ENCODE measurements at regions not wholly inside any gene's neighbourhood (a gene's known extent, or its start where the extent isn't known, plus 50 kb on each side); places are given as distances from the start of the nearest gene placed in this dataset.

DNA sequence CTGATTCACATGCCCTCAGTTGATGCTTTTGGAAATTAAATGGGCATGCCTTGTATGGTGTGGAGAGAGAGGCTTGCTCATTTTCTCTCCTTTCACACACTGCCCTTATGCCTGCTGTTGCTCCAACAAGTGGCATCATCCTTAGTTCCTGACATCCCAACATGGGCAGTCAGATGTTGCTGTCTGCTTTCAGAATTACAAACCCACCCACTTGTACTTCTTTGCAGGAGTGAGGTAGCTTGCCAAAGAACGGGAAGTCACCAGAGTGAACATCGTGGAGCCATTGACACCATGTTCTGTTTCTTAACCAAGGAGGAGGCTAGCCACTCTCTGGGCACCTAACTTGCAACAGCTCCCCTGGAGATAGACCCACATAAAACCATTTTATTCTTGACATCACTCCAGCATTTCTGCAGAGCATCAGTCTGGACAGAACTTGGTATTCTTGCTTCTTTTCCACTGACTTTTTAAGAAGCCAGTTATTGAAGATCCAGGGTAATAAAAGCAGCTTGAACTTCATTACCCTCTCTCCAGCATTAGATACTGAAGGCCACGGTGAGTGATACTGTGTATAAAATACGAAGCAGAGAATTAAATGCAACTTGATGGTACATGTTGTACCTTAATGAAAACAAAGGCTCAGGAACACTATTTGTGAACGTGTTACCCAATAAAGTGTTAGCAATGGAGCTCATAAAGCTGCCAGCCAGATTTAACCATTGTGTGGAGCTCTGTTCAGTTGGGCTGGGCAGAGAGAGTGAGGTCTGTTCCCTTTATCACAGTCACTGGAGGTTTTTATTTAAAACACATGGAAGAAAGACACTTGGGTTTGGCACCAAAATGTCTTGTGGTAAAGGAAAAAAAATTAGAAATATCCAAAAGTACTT, 195.8 kb upstream of the HABP2 start:
- DNase-seq (ENCODE audit: insufficient read length, low spot score) = no peak

GRCh38 chr10:113357681-113358300, 195.1 kb upstream of the HABP2 start:
- no peak for DNase-seq (ENCODE audit: insufficient read length, low spot score)
- FAIRE-seq = no peak

More for the DNA sequence above, 195.8 kb upstream of the HABP2 start:
- FAIRE-seq = no peak

DNA sequence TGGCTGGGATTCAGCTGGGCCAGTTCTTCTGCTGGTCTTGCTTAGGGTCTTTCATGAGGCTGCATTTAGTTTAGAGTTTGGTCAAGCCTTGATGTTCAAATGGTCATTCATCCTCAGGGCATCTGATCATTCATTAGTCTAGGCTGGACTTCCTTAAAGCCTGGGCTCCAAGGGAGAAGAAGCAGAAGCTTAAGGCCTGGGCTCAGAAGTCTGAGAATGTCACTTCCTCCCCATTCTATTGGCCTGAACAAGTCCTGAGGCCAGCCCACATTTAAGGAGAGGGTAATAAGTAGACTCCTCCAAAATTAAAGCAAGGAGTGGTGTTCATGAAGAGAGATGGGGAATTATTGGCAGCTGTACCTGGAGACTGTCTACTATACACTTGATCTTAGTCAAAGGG, 193.2 kb upstream of the HABP2 start:
- DNase-seq (ENCODE audit: insufficient read length, low spot score) (no peak), FAIRE-seq (no peak)

GRCh38 chr10:113360870-113361269, 192.0 kb upstream of the HABP2 start:
- FAIRE-seq = no peak
- no peak for DNase-seq (ENCODE audit: insufficient read length, low spot score)

DNA sequence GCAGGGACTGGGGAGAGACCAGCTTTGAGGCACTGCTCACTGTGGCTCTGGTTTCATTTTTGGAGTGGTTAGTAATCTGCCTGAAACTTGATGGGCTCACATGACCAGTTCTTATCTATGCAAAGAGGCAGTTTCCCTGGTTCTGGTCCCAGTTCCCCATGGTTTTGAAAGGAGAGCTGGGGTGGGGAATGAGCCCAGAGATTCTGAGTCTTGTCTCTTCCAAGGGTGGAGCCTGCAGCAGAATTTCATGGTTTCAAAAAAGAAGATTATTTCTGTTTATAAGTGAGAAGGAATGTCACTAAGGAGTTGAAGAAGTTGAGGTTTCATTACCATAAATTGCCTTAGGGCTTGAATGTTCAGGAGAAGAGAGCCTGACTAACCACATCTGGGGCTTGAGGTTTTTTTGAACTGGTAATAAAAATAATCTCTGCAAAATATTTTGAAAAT, 190.2 kb upstream of the HABP2 start:
- DNase-seq (ENCODE audit: insufficient read length, low spot score) (no peak), FAIRE-seq (no peak)

DNA sequence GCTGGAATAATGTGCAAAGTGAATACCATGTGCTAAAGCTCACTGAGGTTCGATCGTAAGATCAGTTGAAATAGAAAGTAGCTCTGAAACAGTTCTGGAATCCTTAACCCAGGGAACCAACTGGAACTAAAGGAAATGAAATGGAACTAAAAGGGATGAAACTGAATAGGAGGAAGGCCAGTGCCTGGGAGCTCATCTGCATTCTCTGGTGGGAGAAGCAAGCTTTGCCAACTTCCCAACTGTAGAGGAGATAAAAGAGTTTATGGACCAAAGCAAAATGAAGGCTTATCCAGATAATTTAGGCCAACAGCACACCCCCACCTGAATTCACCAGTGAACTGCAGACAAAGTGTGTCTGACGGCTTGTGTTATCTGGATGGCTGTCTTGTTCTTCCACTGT, 188.6 kb upstream of the HABP2 start:
- FAIRE-seq (no peak), DNase-seq (ENCODE audit: insufficient read length, low spot score) (no peak)

DNA sequence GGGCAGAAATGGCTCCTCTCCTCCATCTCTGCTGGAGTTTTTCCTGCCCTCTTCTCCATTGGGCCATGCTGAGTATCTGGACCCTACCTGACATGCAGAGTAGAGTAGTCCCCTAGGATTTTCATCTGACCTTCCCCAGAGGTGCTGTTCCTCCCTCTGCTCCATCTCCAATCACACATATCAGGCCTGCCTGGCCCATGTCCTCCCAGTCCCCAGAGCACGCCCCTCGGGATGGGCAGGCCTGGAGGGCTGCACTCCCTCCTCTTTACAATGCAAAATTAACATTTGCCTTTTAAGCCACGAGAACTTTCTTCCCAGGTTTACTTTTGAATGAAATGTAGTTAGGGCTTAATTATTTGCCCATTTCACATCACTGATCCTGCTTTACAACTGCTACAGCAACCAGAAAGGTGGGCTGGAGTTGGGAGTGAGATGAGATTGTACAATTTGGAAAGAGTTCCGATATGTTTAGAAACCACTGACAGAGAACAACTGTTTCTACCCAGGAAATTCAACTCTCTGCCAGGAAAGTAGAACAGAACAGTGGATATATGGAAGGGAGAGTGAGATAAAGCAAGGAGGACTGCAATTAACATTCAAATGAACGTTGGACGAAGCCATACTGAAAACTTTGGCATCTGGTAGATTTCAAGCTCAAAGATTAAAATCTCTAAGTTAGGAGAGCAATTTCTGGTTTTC, 184.0 kb upstream of the HABP2 start:
- no peak for DNase-seq (ENCODE audit: insufficient read length, low spot score)
- no peak for FAIRE-seq

DNA sequence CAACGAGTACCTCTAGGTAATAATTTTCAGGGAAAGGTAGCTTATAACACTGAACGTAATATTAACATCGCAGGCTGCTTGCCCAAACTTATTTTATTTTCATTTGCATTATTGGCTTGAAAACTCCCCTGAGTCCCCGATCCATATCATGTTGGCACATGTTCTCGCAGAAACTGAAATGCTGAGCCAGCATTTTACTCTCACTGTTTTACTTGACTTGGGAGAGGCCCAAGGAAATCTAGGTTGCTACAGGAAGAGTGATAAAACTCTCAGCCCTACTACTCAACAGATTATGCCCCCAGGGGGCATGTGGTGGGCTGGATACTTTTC, 183.5 kb upstream of the HABP2 start:
- DNase-seq (ENCODE audit: insufficient read length, low spot score) (no peak), FAIRE-seq (no peak)

DNA sequence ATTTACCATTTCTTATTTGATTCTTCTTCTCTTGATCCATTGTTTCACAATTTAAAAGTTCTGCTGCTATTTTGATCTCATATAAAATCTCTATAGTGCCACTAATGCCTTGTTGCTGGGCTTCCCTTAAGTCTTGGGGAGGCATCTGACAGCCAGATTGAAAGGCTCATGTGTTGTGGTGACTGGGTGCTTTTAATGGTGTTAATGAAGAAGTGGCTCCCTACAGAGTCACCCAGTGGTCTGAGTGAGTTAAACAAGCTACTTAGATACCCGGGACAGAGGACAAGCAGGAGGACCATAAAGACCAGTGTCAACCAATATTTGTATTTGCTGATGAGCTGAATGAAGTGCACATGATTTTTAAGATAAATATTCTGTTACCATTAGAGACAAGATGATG, 176.4 kb upstream of the HABP2 start:
- DNase-seq (ENCODE audit: insufficient read length, low spot score) (no peak), FAIRE-seq (no peak)

DNA sequence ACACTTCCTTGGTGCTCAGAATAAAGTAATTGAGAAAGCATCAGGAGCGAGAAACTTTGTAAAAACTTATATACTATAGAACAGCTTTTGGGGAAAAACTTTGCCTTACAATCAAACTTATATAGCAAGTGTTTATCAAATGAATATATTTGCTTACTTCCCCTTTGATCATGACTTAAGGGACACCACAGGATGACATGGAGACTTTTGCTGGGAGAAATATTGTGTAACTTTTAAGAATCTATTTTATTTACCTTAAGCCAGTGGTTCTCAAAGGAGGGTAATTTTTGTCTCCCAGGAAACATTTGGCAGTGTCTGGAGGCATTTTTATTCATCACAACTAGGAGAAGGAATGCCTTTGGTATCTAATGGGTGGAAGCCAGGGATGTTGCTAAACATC, 173.8 kb upstream of the HABP2 start:
- FAIRE-seq = no peak
- no peak for DNase-seq (ENCODE audit: insufficient read length, low spot score)

DNA sequence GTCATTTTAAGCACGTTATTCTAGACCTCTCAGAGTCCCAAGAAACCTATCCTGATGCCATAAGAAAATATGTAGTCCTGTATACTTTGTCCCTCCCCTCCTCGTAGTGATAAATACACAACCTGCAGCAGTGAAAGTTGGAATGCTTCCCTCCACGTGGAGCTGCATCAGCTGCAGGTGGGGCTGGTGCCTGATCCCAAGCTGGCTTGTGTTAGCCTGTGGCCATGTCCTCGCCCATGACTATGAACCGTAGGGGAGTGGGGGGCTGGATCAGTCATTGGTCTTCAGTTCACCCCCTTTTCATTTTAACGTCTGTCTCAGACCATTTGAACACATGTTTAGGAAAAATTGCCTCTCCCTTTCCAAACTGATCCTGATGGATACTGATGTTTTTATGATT, 171.4 kb upstream of the HABP2 start:
- DNase-seq (ENCODE audit: insufficient read length, low spot score) = no peak
- FAIRE-seq = no peak

GRCh38 chr10:113381981-113382509, 170.8 kb upstream of the HABP2 start:
- FAIRE-seq (no peak), DNase-seq (ENCODE audit: insufficient read length, low spot score) (peak; percentile 39)

- DNase-seq (ENCODE audit: insufficient read length, low spot score) (no peak), FAIRE-seq (no peak)
Measured at GRCh38 chr10:113382691-113383090, 170.2 kb upstream of the HABP2 start.

DNA sequence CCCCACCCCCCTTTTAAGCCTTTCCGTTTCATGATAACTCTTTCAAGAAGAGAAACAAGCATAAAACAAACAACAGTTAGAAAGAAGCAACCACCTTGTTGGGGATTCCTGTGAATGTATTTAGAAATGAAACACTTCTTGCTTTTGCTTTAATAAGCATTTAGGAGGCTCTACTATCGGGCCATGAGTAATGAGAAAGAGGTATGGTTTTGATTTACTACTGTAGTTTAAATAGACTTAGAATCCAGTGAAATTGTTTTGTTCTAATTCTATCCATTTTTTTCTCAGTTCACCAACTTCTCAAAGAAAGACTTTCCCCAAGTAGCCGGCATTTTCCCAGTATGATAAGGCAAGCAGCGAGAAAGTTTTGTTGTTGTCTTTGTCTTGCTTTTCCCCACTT, 168.7 kb upstream of the HABP2 start:
- FAIRE-seq = no peak

GRCh38 chr10:113385021-113385999, 167.5 kb upstream of the HABP2 start:
- FAIRE-seq = no peak
- peak; percentile 56 for DNase-seq (ENCODE audit: insufficient read length, low spot score)

More for the DNA sequence above, 168.7 kb upstream of the HABP2 start:
- no peak for DNase-seq (ENCODE audit: insufficient read length, low spot score)

GRCh38 chr10:113386005-113386404, 166.8 kb upstream of the HABP2 start:
- DNase-seq (ENCODE audit: insufficient read length, low spot score) (no peak), FAIRE-seq (no peak)

DNA sequence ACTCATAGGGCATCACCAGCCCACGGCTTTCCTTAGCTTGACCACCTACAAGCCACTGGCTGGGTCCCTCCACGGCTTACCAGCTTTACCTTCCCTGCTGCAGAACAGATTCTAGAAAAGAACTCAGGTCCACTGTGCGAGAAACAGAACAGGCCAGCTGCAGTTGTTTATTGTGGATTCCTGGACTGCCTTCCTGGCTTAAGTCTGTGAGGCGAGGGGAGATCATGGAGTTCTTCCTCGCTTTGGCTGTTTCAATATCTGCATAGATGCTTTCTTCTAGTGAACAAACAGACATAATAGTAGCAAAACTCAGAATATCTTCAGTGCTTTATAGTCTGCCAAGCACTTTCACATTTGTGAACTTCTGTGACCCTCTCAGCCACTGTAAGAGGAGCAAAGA, 162.9 kb upstream of the HABP2 start:
- FAIRE-seq (no peak), DNase-seq (ENCODE audit: insufficient read length, low spot score) (no peak)

GRCh38 chr10:113390896-113391295, 162.0 kb upstream of the HABP2 start:
- FAIRE-seq = no peak
- DNase-seq (ENCODE audit: insufficient read length, low spot score) = no peak

DNA sequence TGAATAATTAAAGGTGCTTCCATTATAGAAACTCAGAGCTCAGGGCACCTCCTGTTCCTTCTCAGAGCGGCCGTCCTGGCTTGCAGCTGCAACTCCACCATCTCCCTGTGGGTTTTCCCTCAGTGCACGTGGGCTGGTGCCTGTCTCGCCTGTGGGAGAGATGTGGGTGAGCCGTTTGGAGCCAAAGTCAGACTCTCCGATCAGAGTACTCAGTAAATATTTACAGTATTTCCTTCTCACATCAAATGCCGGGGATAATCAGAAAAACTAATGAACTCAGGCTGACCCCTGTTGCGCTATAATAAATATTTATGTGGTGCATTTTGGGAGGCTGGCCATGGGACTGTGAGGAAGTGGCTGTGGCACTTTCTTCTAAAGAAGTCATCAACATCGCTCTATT, 155.8 kb upstream of the HABP2 start:
- no peak for FAIRE-seq

DNA sequence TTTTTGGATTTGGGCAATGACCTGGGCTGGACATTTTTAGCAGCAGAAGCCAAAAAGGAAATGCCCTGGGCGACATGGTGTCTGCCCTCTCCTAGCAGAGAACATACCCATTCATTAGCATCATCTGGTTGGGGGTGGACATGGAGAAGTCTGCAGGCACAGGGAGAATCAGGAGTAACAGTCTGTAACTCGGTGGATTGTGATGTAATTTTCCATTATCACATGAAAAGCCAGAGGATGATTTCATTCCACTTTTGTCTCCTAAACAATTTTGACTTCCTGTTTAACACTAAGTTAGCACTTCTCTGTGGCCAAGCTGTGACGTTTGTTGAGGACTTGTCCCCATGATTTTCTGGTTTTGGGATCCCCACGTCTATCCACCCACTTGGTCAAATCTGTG, 153.8 kb upstream of the HABP2 start:
- FAIRE-seq = no peak
- DNase-seq (ENCODE audit: insufficient read length, low spot score) = no peak

More for the DNA sequence above, 155.8 kb upstream of the HABP2 start:
- no peak for DNase-seq (ENCODE audit: insufficient read length, low spot score)
